GM12874 (cell line): ENCODE measurements at regions not wholly inside any gene's neighbourhood (a gene's known extent, or its start where the extent isn't known, plus 50 kb on each side); places are given as distances from the start of the nearest gene placed in this dataset.

Source experiments
- TF ChIP-seq, protein P1 (sequence below): IDR thresholded peaks from 2 replicates; pipeline ENCODE4 v1.5.1; 2011; ENCODE audit warnings: low read depth, mild to moderate bottlenecking, control low read depth, low read length, moderate library complexity; ENCODE audit not compliant: insufficient read depth

DNA sequence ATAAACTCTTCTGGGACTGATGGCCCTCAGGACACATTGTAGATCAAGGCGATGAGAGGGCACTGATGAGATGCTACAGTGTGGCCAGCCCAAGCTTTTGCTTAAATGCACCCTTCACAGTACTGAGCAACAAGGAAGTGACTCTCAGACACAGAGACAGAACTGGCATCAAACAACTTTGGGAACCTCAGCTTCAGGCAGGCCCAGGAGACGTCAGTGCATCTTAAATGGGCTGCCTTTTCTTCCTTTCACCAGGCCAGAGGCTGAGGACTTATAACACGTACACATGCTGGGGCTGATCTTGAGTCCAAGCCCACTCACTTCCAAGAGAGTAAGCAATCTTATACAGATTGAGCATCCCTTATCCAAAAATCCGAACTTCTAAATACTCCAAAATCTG lies 386.1 kb upstream of the C16orf82 start:
- TF ChIP-seq, protein P1, sequence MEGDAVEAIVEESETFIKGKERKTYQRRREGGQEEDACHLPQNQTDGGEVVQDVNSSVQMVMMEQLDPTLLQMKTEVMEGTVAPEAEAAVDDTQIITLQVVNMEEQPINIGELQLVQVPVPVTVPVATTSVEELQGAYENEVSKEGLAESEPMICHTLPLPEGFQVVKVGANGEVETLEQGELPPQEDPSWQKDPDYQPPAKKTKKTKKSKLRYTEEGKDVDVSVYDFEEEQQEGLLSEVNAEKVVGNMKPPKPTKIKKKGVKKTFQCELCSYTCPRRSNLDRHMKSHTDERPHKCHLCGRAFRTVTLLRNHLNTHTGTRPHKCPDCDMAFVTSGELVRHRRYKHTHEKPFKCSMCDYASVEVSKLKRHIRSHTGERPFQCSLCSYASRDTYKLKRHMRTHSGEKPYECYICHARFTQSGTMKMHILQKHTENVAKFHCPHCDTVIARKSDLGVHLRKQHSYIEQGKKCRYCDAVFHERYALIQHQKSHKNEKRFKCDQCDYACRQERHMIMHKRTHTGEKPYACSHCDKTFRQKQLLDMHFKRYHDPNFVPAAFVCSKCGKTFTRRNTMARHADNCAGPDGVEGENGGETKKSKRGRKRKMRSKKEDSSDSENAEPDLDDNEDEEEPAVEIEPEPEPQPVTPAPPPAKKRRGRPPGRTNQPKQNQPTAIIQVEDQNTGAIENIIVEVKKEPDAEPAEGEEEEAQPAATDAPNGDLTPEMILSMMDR = no peak

DNA sequence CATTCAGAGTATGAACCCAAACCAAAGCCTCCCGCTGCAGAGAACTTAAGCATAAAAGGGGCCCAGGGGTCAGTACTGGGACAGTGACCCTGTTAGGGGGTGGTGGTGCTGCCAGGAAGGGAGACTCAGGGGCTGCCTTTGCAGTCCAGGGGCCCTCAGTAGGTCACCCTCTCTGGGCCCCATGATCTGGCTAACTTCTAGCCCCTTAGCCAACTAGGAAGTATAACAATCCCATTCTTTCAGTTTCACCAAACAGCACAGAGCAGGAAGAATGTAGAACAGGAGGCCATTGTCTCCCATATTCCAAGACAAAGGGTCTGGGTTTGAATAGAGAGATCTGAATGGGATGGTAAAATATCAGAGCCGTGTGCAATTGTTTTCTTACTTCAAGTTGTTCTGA lies 378.6 kb upstream of the C16orf82 start:
- TF ChIP-seq, protein P1 = no peak

DNA sequence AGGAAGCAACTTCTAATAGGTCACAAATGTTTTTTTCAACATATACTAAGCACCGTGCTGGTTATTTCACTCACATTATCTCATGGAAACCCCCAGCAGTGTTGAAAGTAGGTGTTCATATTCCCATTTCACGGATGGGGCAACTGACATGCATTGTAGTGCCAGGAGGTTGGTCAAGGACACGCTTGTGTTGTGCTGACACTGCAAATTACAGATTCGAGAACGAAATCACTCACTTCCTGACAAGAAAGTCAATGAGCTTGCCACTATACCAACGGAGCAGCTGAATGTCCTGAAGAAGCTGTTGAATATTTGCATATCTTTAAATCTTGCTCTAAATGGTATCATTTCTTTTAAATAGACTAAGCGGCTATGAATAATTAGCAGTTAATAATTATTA lies 378.0 kb upstream of the C16orf82 start:
- TF ChIP-seq, protein P1 = no peak

DNA sequence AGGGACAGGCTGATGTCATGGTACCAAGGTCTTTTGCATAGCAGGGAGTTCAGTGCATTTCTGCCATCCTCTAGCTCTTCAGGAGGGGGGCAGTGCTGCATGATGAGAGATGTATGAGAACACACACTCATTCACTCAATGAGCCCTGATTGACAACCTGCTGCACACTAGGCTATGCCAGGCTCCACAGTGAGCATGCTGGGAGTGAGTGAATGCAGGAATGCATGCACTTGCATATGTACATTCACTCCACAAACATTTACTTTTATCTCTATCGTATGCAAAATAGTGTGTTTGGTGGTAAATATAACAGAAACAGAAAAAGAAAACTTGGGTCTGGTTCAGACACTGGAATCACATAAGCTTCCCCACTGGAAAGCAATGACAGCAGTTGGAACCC lies 374.1 kb upstream of the C16orf82 start:
- TF ChIP-seq, protein P1 = no peak

DNA sequence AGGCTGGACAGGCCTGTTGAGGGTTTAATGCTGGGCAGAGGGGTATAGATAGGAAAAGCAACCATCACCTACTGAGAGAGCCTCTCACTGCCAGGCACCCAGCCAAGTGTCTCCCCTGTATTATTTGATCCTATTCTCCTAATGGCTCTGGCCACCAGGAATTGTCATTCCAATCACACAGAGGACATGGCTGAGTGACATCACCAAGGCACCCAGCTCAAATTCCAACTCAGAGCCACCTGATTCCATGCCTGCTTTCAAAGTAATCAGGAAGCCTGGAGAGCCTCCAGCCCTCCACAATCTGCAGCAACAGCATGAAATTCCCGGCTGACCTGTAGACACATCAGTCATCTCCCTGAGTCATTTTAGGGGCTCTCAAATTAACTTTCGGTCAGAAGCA lies 368.9 kb upstream of the C16orf82 start:
- TF ChIP-seq, protein P1 = no peak

DNA sequence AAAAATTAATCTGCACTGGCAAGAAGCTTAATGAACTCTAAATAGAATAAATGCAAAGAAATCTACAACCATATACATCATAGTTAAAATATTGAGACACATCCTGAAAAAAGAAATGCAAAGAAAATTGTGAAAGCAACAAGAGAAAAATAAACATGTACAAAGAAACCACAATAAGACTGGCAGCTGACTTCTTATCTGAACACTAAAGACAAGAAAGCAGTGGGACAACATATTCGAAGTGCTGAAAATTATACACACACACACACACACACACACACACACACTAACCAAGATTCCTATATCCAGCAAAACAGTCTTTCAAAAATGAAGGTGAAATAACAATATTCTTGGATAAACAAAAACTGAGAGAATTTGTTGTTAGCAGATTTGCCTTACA lies 366.5 kb upstream of the C16orf82 start:
- TF ChIP-seq, protein P1 = no peak

DNA sequence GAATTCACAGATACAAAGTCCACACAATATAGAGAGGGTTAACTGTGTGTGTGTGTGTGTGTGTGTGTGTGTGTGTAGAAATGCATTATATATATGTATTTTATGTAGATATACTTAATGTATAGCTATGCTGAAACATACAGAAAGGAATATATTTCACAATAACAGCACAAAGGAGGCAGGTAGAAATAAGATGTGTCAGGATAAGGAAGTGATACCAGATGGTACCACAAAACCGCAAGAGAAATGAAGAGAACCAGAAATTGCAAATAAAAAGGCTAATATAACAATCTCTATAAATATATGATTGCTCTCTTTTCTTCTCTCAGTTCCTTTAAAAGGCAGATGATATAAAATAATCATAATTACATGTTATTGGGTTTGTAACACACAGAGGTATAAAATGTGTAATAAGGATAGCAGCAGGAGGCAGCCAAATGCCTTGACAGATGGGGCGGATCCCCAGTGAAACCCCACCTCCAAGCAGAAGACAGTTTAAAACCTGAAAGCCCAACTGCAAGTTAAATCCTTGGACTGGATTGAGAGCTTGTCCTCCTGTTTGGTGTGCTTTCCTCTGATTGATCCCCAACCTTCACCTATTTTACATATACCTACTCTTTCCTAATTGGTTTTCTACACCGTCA lies 365.4 kb upstream of the C16orf82 start:
- TF ChIP-seq, protein P1 = no peak
